ENCODE measurements at regions not wholly inside any gene's neighbourhood (a gene's known extent, or its start where the extent isn't known, plus 50 kb on each side); places are given as distances from the start of the nearest gene placed in this dataset.
"Not testable (repeated sequence)": the region's sequence is repeated elsewhere in the genome, so short reads cannot be mapped to it uniquely, and the experiment has no call there.

- no peak for DNase-seq
These were observed 1735.9 kb upstream of the SEL1L start for GRCh38 chr14:83269583-83269982.

- DNase-seq: no peak
These were observed 1738.0 kb upstream of the SEL1L start for GRCh38 chr14:83271663-83272062.

- no peak for DNase-seq
These were observed 1747.1 kb upstream of the SEL1L start for GRCh38 chr14:83280719-83281118.

GRCh38 chr14:83282706-83283105 is 1749.1 kb upstream of the SEL1L start:
- no peak for DNase-seq

GRCh38 chr14:83287300-83287699 is 1753.6 kb upstream of the SEL1L start:
- no peak for DNase-seq

- DNase-seq: no peak
These were observed 1755.7 kb upstream of the SEL1L start for GRCh38 chr14:83289390-83289789.

- DNase-seq: no peak
These were observed 1756.2 kb upstream of the SEL1L start for GRCh38 chr14:83289896-83290295.

GRCh38 chr14:83290447-83290846 is 1756.8 kb upstream of the SEL1L start:
- no peak for DNase-seq

GRCh38 chr14:83291714-83292113 is 1758.1 kb upstream of the SEL1L start:
- no peak for DNase-seq

- no peak for DNase-seq
These were observed 1761.3 kb upstream of the SEL1L start for GRCh38 chr14:83294941-83295340.

GRCh38 chr14:83297361-83297760 is 1763.7 kb upstream of the SEL1L start:
- DNase-seq: no peak

GRCh38 chr14:83298016-83298415 is 1764.4 kb upstream of the SEL1L start:
- not testable (repeated sequence) for DNase-seq

- peak; percentile 2 for DNase-seq
These were observed 1766.9 kb upstream of the SEL1L start for GRCh38 chr14:83300476-83301064.

- no peak for DNase-seq
These were observed 1768.1 kb upstream of the SEL1L start for GRCh38 chr14:83301791-83302190.

GRCh38 chr14:83309211-83309610 is 1775.6 kb upstream of the SEL1L start:
- DNase-seq: no peak

- DNase-seq: no peak
These were observed 1776.2 kb upstream of the SEL1L start for GRCh38 chr14:83309833-83310232.

GRCh38 chr14:83312511-83312910 is 1778.9 kb upstream of the SEL1L start:
- DNase-seq: no peak

GRCh38 chr14:83314764-83315163 is 1781.1 kb upstream of the SEL1L start:
- no peak for DNase-seq

GRCh38 chr14:83316356-83316755 is 1782.7 kb upstream of the SEL1L start:
- DNase-seq: no peak

GRCh38 chr14:83320837-83321236 is 1787.2 kb upstream of the SEL1L start:
- DNase-seq: no peak

GRCh38 chr14:83331513-83331912 is 1797.9 kb upstream of the SEL1L start:
- DNase-seq: no peak

- no peak for DNase-seq
These were observed 1808.9 kb upstream of the SEL1L start for GRCh38 chr14:83342590-83342989.

GRCh38 chr14:83347874-83348273 is 1814.2 kb upstream of the SEL1L start:
- no peak for DNase-seq

GRCh38 chr14:83355609-83356008 is 1822.0 kb upstream of the SEL1L start:
- no peak for DNase-seq

GRCh38 chr14:83356080-83356479 is 1822.4 kb upstream of the SEL1L start:
- no peak for DNase-seq

- no peak for DNase-seq
These were observed 1838.6 kb upstream of the SEL1L start for GRCh38 chr14:83372271-83372670.
